NCI-H2081 treated with DMSO at 0.1 percent for 48 hours (cell line): ENCODE measurements at regions not wholly inside any gene's neighbourhood (a gene's known extent, or its start where the extent isn't known, plus 50 kb on each side); places are given as distances from the start of the nearest gene placed in this dataset.

ENCODE experiments used
- DNase-seq: peaks from one replicate; lab custom pipeline; 2025; lab: John Stamatoyannopoulos, UW

GRCh38 chr6:115720900-115721299 is 339.8 kb downstream of the FRK start:
- no peak for DNase-seq

GRCh38 chr6:115717472-115717871 is 343.2 kb downstream of the FRK start:
- DNase-seq: no peak

- no peak for DNase-seq
These were observed 343.6 kb downstream of the FRK start for GRCh38 chr6:115717062-115717461.

- no peak for DNase-seq
These were observed 348.3 kb downstream of the FRK start for GRCh38 chr6:115712291-115712961.

GRCh38 chr6:115708850-115709249 is 351.8 kb downstream of the FRK start:
- no peak for DNase-seq

GRCh38 chr6:115706981-115707380 is 353.7 kb downstream of the FRK start:
- DNase-seq: no peak

- DNase-seq: no peak
These were observed 354.4 kb downstream of the FRK start for GRCh38 chr6:115706324-115706723.

- no peak for DNase-seq
These were observed 356.7 kb downstream of the FRK start for GRCh38 chr6:115704028-115704427.

- DNase-seq: no peak
These were observed 369.3 kb downstream of the FRK start for GRCh38 chr6:115691433-115691832.

GRCh38 chr6:115690854-115691253 is 369.8 kb downstream of the FRK start:
- no peak for DNase-seq

- no peak for DNase-seq
These were observed 378.5 kb downstream of the FRK start for GRCh38 chr6:115681978-115682775.

GRCh38 chr6:115680621-115681020 is 380.1 kb downstream of the FRK start:
- no peak for DNase-seq

- DNase-seq: no peak
These were observed 383.5 kb downstream of the FRK start for GRCh38 chr6:115677198-115677597.

GRCh38 chr6:115675443-115675842 is 385.2 kb downstream of the FRK start:
- no peak for DNase-seq

GRCh38 chr6:115668781-115669180 is 391.9 kb downstream of the FRK start:
- no peak for DNase-seq

- no peak for DNase-seq
These were observed 392.5 kb downstream of the FRK start for GRCh38 chr6:115668211-115668610.

- no peak for DNase-seq
These were observed 393.1 kb downstream of the FRK start for GRCh38 chr6:115667478-115668026.

GRCh38 chr6:115666997-115667396 is 393.7 kb downstream of the FRK start:
- no peak for DNase-seq

- DNase-seq: no peak
These were observed 395.4 kb downstream of the FRK start for GRCh38 chr6:115665310-115665709.

- no peak for DNase-seq
These were observed 397.0 kb downstream of the FRK start for GRCh38 chr6:115663681-115664080.

- no peak for DNase-seq
These were observed 416.9 kb downstream of the FRK start for GRCh38 chr6:115643762-115644161.

GRCh38 chr6:115634887-115635286 is 425.8 kb downstream of the FRK start:
- DNase-seq: no peak

GRCh38 chr6:115634131-115634530 is 426.6 kb downstream of the FRK start:
- no peak for DNase-seq
